Esophagus muscularis mucosa (tissue), 4 donors: ENCODE measurements at regions not wholly inside any gene's neighbourhood (a gene's known extent, or its start where the extent isn't known, plus 50 kb on each side); places are given as distances from the start of the nearest gene placed in this dataset.

ENCODE experiments used
- EP300 ChIP-seq: sonication (generic); formaldehyde crosslinking; IDR thresholded peaks from one replicate; pipeline ENCODE4 v1.6.1; 2017; ENCODE audit warnings: antibody characterized with exemption
- POLR2A ChIP-seq: fragments of 450-650 bp; IDR thresholded peaks from one replicate; pipeline ENCODE4 v1.6.1; 2017; ENCODE audit warnings: antibody characterized with exemption, moderate library complexity, mild to moderate bottlenecking, low read depth
- POLR2AphosphoS5 ChIP-seq, 2 donors: sonication (generic); formaldehyde crosslinking; IDR thresholded peaks; one replicate each; pipeline ENCODE4 v1.6.1; 2017; ENCODE audit warnings: antibody characterized with exemption in 2 of 2
- TF ChIP-seq, protein P1 (sequence below), 3 experiments: fragments of 200-600 bp in 2 of 3; fragments of 450-650 bp in 1 of 3; sonication (generic) in 2 of 3; IDR thresholded peaks; one replicate each; pipeline ENCODE4 v1.5.1; 2017 to 2019; ENCODE audit warnings: antibody characterized with exemption in 3 of 3, mild to moderate bottlenecking in 2 of 3, moderate library complexity in 1 of 3

GRCh38 chr3:194995334-194995733, 275.6 kb downstream of the XXYLT1 start:
- TF ChIP-seq POLR2A: no peak
- TF ChIP-seq, protein P1, sequence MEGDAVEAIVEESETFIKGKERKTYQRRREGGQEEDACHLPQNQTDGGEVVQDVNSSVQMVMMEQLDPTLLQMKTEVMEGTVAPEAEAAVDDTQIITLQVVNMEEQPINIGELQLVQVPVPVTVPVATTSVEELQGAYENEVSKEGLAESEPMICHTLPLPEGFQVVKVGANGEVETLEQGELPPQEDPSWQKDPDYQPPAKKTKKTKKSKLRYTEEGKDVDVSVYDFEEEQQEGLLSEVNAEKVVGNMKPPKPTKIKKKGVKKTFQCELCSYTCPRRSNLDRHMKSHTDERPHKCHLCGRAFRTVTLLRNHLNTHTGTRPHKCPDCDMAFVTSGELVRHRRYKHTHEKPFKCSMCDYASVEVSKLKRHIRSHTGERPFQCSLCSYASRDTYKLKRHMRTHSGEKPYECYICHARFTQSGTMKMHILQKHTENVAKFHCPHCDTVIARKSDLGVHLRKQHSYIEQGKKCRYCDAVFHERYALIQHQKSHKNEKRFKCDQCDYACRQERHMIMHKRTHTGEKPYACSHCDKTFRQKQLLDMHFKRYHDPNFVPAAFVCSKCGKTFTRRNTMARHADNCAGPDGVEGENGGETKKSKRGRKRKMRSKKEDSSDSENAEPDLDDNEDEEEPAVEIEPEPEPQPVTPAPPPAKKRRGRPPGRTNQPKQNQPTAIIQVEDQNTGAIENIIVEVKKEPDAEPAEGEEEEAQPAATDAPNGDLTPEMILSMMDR (IDR thresholded peaks at IDR 0.05): no peak
- no peak for TF ChIP-seq POLR2AphosphoS5 (IDR thresholded peaks at IDR 0.05)
- no peak for TF ChIP-seq EP300
